Panc1 (cell line): ENCODE measurements at regions not wholly inside any gene's neighbourhood (a gene's known extent, or its start where the extent isn't known, plus 50 kb on each side); places are given as distances from the start of the nearest gene placed in this dataset.

Experiments
- CTCF ChIP-seq: fragments of 450-650 bp; IDR thresholded peaks from 2 replicates; pipeline ENCODE4 v1.5.1; 2017; ENCODE audit warnings: mild to moderate bottlenecking
- POLR2AphosphoS5 ChIP-seq: IDR thresholded peaks from 2 replicates; pipeline ENCODE4 v1.6.1; 2012; ENCODE audit warnings: mild to moderate bottlenecking, low read depth, low read length, moderate library complexity
- REST ChIP-seq, 2 experiments: IDR thresholded peaks; 2 replicates each; pipeline ENCODE4 v1.6.1; 2011 to 2012; ENCODE audit warnings: low read depth in 2 of 2, control low read depth in 1 of 2, low read length in 1 of 2, mild to moderate bottlenecking in 1 of 2, moderate library complexity in 1 of 2; ENCODE audit not compliant: insufficient read depth in 1 of 2
- TCF7L2 ChIP-seq: IDR thresholded peaks from 2 replicates; pipeline ENCODE4 v1.6.1; 2011; ENCODE audit warnings: mild to moderate bottlenecking, low read depth, low read length, inconsistent platforms

- no peak for TF ChIP-seq TCF7L2
- TF ChIP-seq CTCF: no peak
- TF ChIP-seq REST (IDR thresholded peaks at IDR 0.05; ENCODE audit: insufficient read depth in 1 of 2, low read depth in 2 of 2, low read length in 1 of 2): no peak
- no peak for TF ChIP-seq POLR2AphosphoS5
These were observed 124.7 kb upstream of the CTTNBP2NL start for GRCh38 chr1:112271270-112271669.
